Upper lobe of left lung (tissue), 4 donors: ENCODE measurements at regions not wholly inside any gene's neighbourhood (a gene's known extent, or its start where the extent isn't known, plus 50 kb on each side); places are given as distances from the start of the nearest gene placed in this dataset.

Experiments
- CTCF ChIP-seq, 6 experiments: fragments of 450-650 bp in 4 of 6; fragments of 200-600 bp in 2 of 6; sonication (generic) in 2 of 6; IDR thresholded peaks; one replicate each; pipeline ENCODE4 v1.5.1; 2016 to 2019; ENCODE audit warnings: antibody characterized with exemption in 6 of 6
- POLR2AphosphoS5 ChIP-seq, 2 donors: sonication (generic); formaldehyde crosslinking; IDR thresholded peaks; one replicate each; pipeline ENCODE4 v1.5.1; 2017; ENCODE audit warnings: antibody characterized with exemption in 2 of 2

DNA sequence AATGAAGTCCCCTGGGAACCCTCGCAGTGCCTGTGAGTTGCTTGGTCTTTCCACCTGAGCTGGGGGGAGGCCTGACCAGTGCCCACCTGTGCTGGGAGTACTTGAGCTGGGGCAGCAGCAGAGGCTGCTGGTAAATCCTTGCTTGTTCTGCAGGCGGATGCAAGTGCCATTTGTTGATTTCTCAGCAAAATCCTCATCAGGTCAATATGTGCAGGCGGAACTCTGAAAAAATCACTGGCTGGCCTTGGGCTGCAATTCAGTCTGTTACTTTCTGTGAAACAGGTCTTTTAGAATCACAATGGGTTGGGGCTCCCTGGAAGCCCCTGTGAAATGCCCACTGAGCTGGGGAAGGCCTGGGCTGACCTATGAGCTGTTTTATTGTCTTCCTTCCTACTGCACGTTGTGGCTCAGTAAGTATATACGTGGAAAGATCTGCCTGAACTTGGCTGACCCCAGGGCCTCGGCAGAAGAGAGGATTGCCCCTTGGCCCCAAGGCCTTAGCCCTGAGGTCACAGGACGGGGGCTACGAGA lies 182.0 kb upstream of the RGMA start:
- no peak for TF ChIP-seq CTCF (IDR thresholded peaks at IDR 0.05)
- no peak for TF ChIP-seq POLR2AphosphoS5 (IDR thresholded peaks at IDR 0.05)
